ENCODE measurements at regions not wholly inside any gene's neighbourhood (a gene's known extent, or its start where the extent isn't known, plus 50 kb on each side); places are given as distances from the start of the nearest gene placed in this dataset.

GRCh38 chr13:65500481-65500880 is 1729.7 kb downstream of the PCDH9 start:
- Histone ChIP-seq H2AFZ (ENCODE audit: control insufficient read depth, low read depth, low read length) (no peak overlapping the region), H4K20me1 (ENCODE audit: control insufficient read depth, insufficient read depth) (no peaks in the 10 kb centered on the region), H3K27me3 (replicated peaks in 1 of 2; ENCODE audit: control insufficient read depth in 2 of 2, insufficient read depth in 2 of 2, low read length in 1 of 2) (no peaks in the 10 kb centered on the region), H3K27ac (ENCODE audit: control insufficient read depth, insufficient read depth) (no peak overlapping the region), H3K9ac (ENCODE audit: control insufficient read depth, insufficient read depth, low read length) (no peak overlapping the region), H3K36me3 (ENCODE audit: control insufficient read depth in 2 of 2, insufficient read depth in 2 of 2, low read length in 1 of 2) (no peaks in the 10 kb centered on the region), H3K79me2 (ENCODE audit: control insufficient read depth, insufficient read depth, low read length) (no peaks in the 10 kb centered on the region), H3K4me2 (ENCODE audit: control insufficient read depth, insufficient read depth) (no peak overlapping the region), H3K4me1 (ENCODE audit: control insufficient read depth, insufficient read depth, low read length) (no peaks in the 10 kb centered on the region), H3K9me3 (replicated peaks; ENCODE audit: control insufficient read depth, insufficient read depth, low read length) (no peaks in the 10 kb centered on the region), H3K4me3 (no peak overlapping the region)
- WGBS (ENCODE audit: insufficient coverage, insufficient replicate concordance, low lambda C conversion rate, missing lambda C conversion rate) = 30% methylated on average over 3 of the region's 3 CpGs
- ATAC-seq (no peak), DNase-seq (ENCODE audit: low read depth, low spot score) (no peak), FAIRE-seq (no peak)
- TF ChIP-seq SIX5 (IDR thresholded peaks at IDR 0.05; ENCODE audit: low read depth, low read length, severe bottlenecking) (no peak), SMARCA5 (IDR thresholded peaks at IDR 0.05) (no peak), SUZ12 (IDR thresholded peaks at IDR 0.05; ENCODE audit: unreplicated experiment) (no peak), HDGF (IDR thresholded peaks at IDR 0.05) (no peak), CBFB (IDR thresholded peaks at IDR 0.05; ENCODE audit: low read depth) (no peak)
- ChIA-PET POLR2A (no interaction called here), CTCF (no interaction called here), SMC1A (ENCODE audit: uncharacterized antibody, unreplicated experiment) (interaction anchor here (1.0 kb wide), 1 partner anchor 10 kb away, joined by 3 read pairs; no protein-coding TSS in a partner anchor), RAD21 (ENCODE audit: unreplicated experiment) (no interaction called here)
- intact Hi-C loops (cut with micrococcal nuclease; ENCODE audit: unreplicated experiment) (no loop called here), in situ Hi-C loops (cut with MboI) (no loop called here)
- BruUV-seq (replicated peaks) = no TSS peak

DNA sequence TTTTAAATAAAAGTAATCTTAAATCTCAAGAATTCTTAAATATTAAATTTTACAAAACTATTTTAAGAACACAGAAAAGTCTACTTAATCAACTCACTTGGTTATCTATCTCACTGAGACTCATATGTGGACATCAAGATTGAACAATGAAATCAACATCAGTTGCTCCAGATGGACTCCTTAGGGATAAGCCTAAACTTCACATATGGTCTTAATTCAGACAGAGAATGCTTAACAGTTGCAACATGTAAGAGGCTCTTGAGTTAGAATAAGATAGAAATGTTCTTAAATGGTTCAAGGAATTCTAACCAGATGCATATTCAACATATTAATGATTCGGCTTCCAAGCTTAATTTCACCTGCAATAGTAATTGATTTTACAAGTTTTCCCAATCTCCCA is 1730.9 kb downstream of the PCDH9 start:
- ChIA-PET RAD21 (ENCODE audit: unreplicated experiment) (no interaction called here), POLR2A (no interaction called here), CTCF (interaction anchor here (1.0 kb wide), 1 partner anchor 10 kb away, joined by 3 read pairs; no protein-coding TSS in a partner anchor), SMC1A (ENCODE audit: uncharacterized antibody, unreplicated experiment) (interaction anchor here (0.8 to 1.0 kb wide), 2 partner anchors 10 kb away, joined by 3 to 4 read pairs; no protein-coding TSS in a partner anchor)
- Histone ChIP-seq H3K79me2 (ENCODE audit: control insufficient read depth, insufficient read depth, low read length) (no peaks in the 10 kb centered on the region), H3K27me3 (replicated peaks in 1 of 2; ENCODE audit: control insufficient read depth in 2 of 2, insufficient read depth in 2 of 2, low read length in 1 of 2) (no peaks in the 10 kb centered on the region), H3K27ac (ENCODE audit: control insufficient read depth, insufficient read depth) (no peak overlapping the region), H3K4me1 (ENCODE audit: control insufficient read depth, insufficient read depth, low read length) (no peaks in the 10 kb centered on the region), H3K9me3 (replicated peaks; ENCODE audit: control insufficient read depth, insufficient read depth, low read length) (no peaks in the 10 kb centered on the region), H3K4me3 (no peak overlapping the region), H4K20me1 (ENCODE audit: control insufficient read depth, insufficient read depth) (no peaks in the 10 kb centered on the region), H3K36me3 (ENCODE audit: control insufficient read depth in 2 of 2, insufficient read depth in 2 of 2, low read length in 1 of 2) (no peaks in the 10 kb centered on the region), H3K4me2 (ENCODE audit: control insufficient read depth, insufficient read depth) (no peak overlapping the region), H2AFZ (ENCODE audit: control insufficient read depth, low read depth, low read length) (no peak overlapping the region), H3K9ac (ENCODE audit: control insufficient read depth, insufficient read depth, low read length) (no peak overlapping the region)
- intact Hi-C loops (cut with micrococcal nuclease; ENCODE audit: unreplicated experiment) = no loop called here
- TF ChIP-seq TAF1 (IDR thresholded peaks at IDR 0.05; ENCODE audit: borderline replicate concordance, low read depth, low read length) (no peak), JUNB (IDR thresholded peaks at IDR 0.05) (no peak), JUND (IDR thresholded peaks at IDR 0.05; ENCODE audit: low read depth, low read length) (no peak), MEF2B (IDR thresholded peaks at IDR 0.05; ENCODE audit: partially characterized antibody, poor library complexity, severe bottlenecking) (no peak), ASH2L (IDR thresholded peaks at IDR 0.05; ENCODE audit: borderline replicate concordance, low read depth) (no peak), ATF7 (IDR thresholded peaks at IDR 0.05; ENCODE audit: low read depth) (no peak), E2F8 (IDR thresholded peaks at IDR 0.05; ENCODE audit: low read depth, partially characterized antibody) (no peak), PAX8 (IDR thresholded peaks at IDR 0.05) (no peak), RB1 (IDR thresholded peaks at IDR 0.05; ENCODE audit: borderline replicate concordance) (no peak), ATF3 (IDR thresholded peaks at IDR 0.05; ENCODE audit: borderline replicate concordance, extremely low read depth, low read depth, low read length) (no peak), WRNIP1 (IDR thresholded peaks at IDR 0.05; ENCODE audit: borderline replicate concordance, low read depth, low read length) (no peak), SUPT20H (IDR thresholded peaks at IDR 0.05; ENCODE audit: borderline replicate concordance, control insufficient read depth, low read depth, low read length) (no peak), POLR2AphosphoS5 (IDR thresholded peaks at IDR 0.05; ENCODE audit: low read length) (no peak)
- no TSS peak for BruUV-seq (replicated peaks)
- ATAC-seq (no peak), DNase-seq (ENCODE audit: low read depth, low spot score) (no peak), FAIRE-seq (no peak)
- 0% methylated on average over 1 of the region's 1 CpG for WGBS (ENCODE audit: insufficient coverage, insufficient replicate concordance, low lambda C conversion rate, missing lambda C conversion rate)
- in situ Hi-C loops (cut with MboI) = no loop called here
